Endothelial cell of umbilical vein (primary cell): ENCODE measurements at regions not wholly inside any gene's neighbourhood (a gene's known extent, or its start where the extent isn't known, plus 50 kb on each side); places are given as distances from the start of the nearest gene placed in this dataset.

Experiments used
- BruUV-seq: library from RNA; stranded (reverse); fragments of 400-500 nt; replicated peaks from 2 replicates; lab custom pipeline; 2021; lab: Mats Ljungman, UMichigan
- CTCF ChIA-PET: fragments of 300-600, 350-600 bp; sonication (Branson Sonifier 250); formaldehyde crosslinking; loops from one replicate; lab custom pipeline; 2021; ENCODE audit warnings: antibody characterized with exemption, inconsistent platforms; lab: Charles Lee
- POLR2A ChIA-PET: fragments of 300-600, 350-600 bp; sonication (Branson Sonifier 250); formaldehyde crosslinking; loops from one replicate; lab custom pipeline; 2021; ENCODE audit warnings: antibody characterized with exemption, inconsistent platforms; lab: Charles Lee
- DNase-seq: peaks from one replicate; pipeline ENCODE4 v3.0.0-alpha.2; 2011; ENCODE audit warnings: low read depth, low spot score
- FAIRE-seq: peaks from 2 replicates; lab custom pipeline; 2011; peaks lifted over from hg19 to GRCh38; lab: Jason Lieb, UNC
- H2AFZ ChIP-seq: 2 replicates; pipeline ENCODE4 v1.6.0; 2012; ENCODE audit warnings: low read depth, low read length, control low read depth, inconsistent platforms
- H3K27ac ChIP-seq: 2 replicates; pipeline ENCODE4 v1.5.1; 2011; ENCODE audit warnings: low read depth, mild to moderate bottlenecking, control low read depth, low read length, moderate library complexity; ENCODE audit not compliant: insufficient read depth
- H3K27me3 ChIP-seq, 2 experiments: 2 replicates each; pipeline versions ENCODE4 v1.6.0 to v1.6.1; 2011; ENCODE audit warnings: low read length in 2 of 2, mixed read lengths in 1 of 2; ENCODE audit not compliant: control insufficient read depth in 2 of 2, insufficient read depth in 2 of 2
- H3K36me3 ChIP-seq, 2 experiments: 2 replicates in 1 of 2; 3 replicates in 1 of 2; pipeline ENCODE4 v1.5.1; 2011; ENCODE audit warnings: low read length in 2 of 2, mild to moderate bottlenecking in 1 of 2, moderate library complexity in 1 of 2; ENCODE audit not compliant: control insufficient read depth in 2 of 2, insufficient read depth in 2 of 2; ENCODE audit errors: extremely low read depth in 1 of 2
- H3K4me1 ChIP-seq: 3 replicates; pipeline ENCODE4 v1.5.1; 2011; ENCODE audit warnings: mild to moderate bottlenecking, low read length; ENCODE audit not compliant: control insufficient read depth, insufficient read depth; ENCODE audit errors: extremely low read depth
- H3K4me2 ChIP-seq: 2 replicates; pipeline ENCODE4 v1.6.1; 2011; ENCODE audit warnings: low read length, control low read depth, mixed read lengths; ENCODE audit not compliant: insufficient read depth
- H3K4me3 ChIP-seq, 3 experiments: fragments of 200-600 bp in 1 of 3; sonication (generic), shearing (Covaris generic) in 1 of 3; replicated peaks in 1 of 3; 2 replicates each; pipeline ENCODE4 v1.5.1; 2011 to 2016; ENCODE audit warnings: control low read depth in 3 of 3, low read length in 3 of 3, mild to moderate bottlenecking in 2 of 3, inconsistent platforms in 1 of 3, low read depth in 1 of 3, moderate library complexity in 1 of 3; ENCODE audit not compliant: insufficient read depth in 1 of 3
- H3K79me2 ChIP-seq: 2 replicates; pipeline ENCODE4 v1.6.0; 2012; ENCODE audit warnings: low read length, inconsistent platforms; ENCODE audit not compliant: control insufficient read depth, insufficient read depth
- H3K9ac ChIP-seq: replicated peaks from 2 replicates; pipeline ENCODE3; 2011; ENCODE audit warnings: low read length, control low read depth; ENCODE audit not compliant: insufficient read depth; ENCODE audit errors: extremely low read depth
- H3K9me1 ChIP-seq: replicated peaks from 3 replicates; pipeline ENCODE4 v1.6.0; 2011; ENCODE audit warnings: mild to moderate bottlenecking, low read length; ENCODE audit not compliant: control insufficient read depth, insufficient read depth; ENCODE audit errors: extremely low read depth
- H3K9me3 ChIP-seq: replicated peaks from 2 replicates; pipeline ENCODE4 v1.5.1; 2012; ENCODE audit warnings: low read length, inconsistent platforms; ENCODE audit not compliant: control insufficient read depth, insufficient read depth
- H4K20me1 ChIP-seq: replicated peaks from 2 replicates; pipeline ENCODE3; 2011; ENCODE audit warnings: mild to moderate bottlenecking, low read length; ENCODE audit not compliant: control insufficient read depth, insufficient read depth; ENCODE audit errors: extremely low read depth
- CTCF ChIP-seq, 2 donors: IDR thresholded peaks; 1 replicate in 1 of 2; 2 replicates in 1 of 2; pipeline ENCODE4 v1.5.1; 2011; ENCODE audit warnings: low read length in 2 of 2, mild to moderate bottlenecking in 2 of 2, moderate library complexity in 2 of 2, control low read depth in 1 of 2, inconsistent platforms in 1 of 2, low read depth in 1 of 2; ENCODE audit not compliant: insufficient read depth in 1 of 2; ENCODE audit errors: extremely low read depth in 1 of 2
- EZH2 ChIP-seq: IDR thresholded peaks from 2 replicates; pipeline ENCODE4 v1.6.1; 2012; ENCODE audit warnings: borderline replicate concordance, low read depth, mild to moderate bottlenecking, moderate library complexity, low read length, inconsistent platforms; ENCODE audit not compliant: severe bottlenecking
- FOS ChIP-seq: IDR thresholded peaks from 2 replicates; pipeline ENCODE4 v1.6.1; 2011; ENCODE audit warnings: mild to moderate bottlenecking, low read length, moderate library complexity, borderline replicate concordance; ENCODE audit not compliant: insufficient read depth
- GATA2 ChIP-seq: IDR thresholded peaks from 2 replicates; pipeline ENCODE4 v1.7.0; 2011; ENCODE audit warnings: low read depth, mild to moderate bottlenecking, moderate library complexity, mixed read lengths, low read length; ENCODE audit not compliant: insufficient read length, insufficient read depth
- JUN ChIP-seq: IDR thresholded peaks from 2 replicates; pipeline ENCODE4 v1.6.1; 2011; ENCODE audit warnings: borderline replicate concordance, low read depth; ENCODE audit not compliant: insufficient read length, insufficient read depth
- MAX ChIP-seq: IDR thresholded peaks from 2 replicates; pipeline ENCODE4 v1.6.1; 2011; ENCODE audit not compliant: insufficient read depth, insufficient read length
- MYC ChIP-seq: IDR thresholded peaks from one replicate; pipeline ENCODE4 v1.6.1; 2011; ENCODE audit warnings: mild to moderate bottlenecking, low read depth, low read length
- POLR2A ChIP-seq: IDR thresholded peaks from 2 replicates; pipeline ENCODE4 v1.6.1; 2012; ENCODE audit warnings: low read depth, mild to moderate bottlenecking, control low read depth, low read length
- POLR2AphosphoS5 ChIP-seq: IDR thresholded peaks from 2 replicates; pipeline ENCODE4 v1.6.1; 2012; ENCODE audit warnings: low read depth, mild to moderate bottlenecking, control low read depth, low read length, moderate library complexity; ENCODE audit not compliant: insufficient read depth
- dilution Hi-C: fragments of 300-500 bp; cut with MboI; formaldehyde crosslinking; loops from one replicate; pipeline ENCODE4 v1.15.0; 2019; ENCODE audit warnings: low sequenced_read_pairs; ENCODE audit not compliant: extremely low pct_ligation_motif_present
- intact Hi-C: fragments of 100-400 bp; cut with micrococcal nuclease; formaldehyde crosslinking; loops from one replicate; pipeline ENCODE4 v1.10.0; 2022

- CTCF ChIA-PET, result interaction anchor here (3.5 kb wide), 1 partner anchor 11 kb away, joined by 15 read pairs; no protein-coding TSS in a partner anchor
- H3K27me3 ChIP-seq, result no peaks in the 10 kb centered on the region
- H4K20me1 ChIP-seq, result no peaks in the 10 kb centered on the region
- no peaks in the 10 kb centered on the region for H3K79me2 ChIP-seq
- no peak overlapping the region for H3K27ac ChIP-seq
- TF ChIP-seq EZH2 (no peak), JUN (no peak), POLR2AphosphoS5 (no peak), MAX (no peak), FOS (no peak), CTCF (IDR thresholded peaks at IDR 0.05; ENCODE audit: extremely low read depth in 1 of 2, insufficient read depth in 1 of 2, low read depth in 1 of 2, low read length in 2 of 2) (no peak), GATA2 (no peak), POLR2A (no peak), MYC (no peak)
- POLR2A ChIA-PET, result no interaction called here
- no peak overlapping the region for H3K4me3 ChIP-seq
- FAIRE-seq (no peak), DNase-seq (no peak)
- no peak overlapping the region for H3K9ac ChIP-seq
- no TSS peak for BruUV-seq
- no peak overlapping the region for H2AFZ ChIP-seq
- no peaks in the 10 kb centered on the region for H3K4me1 ChIP-seq
- intact Hi-C loops, result no loop called here
- no peaks in the 10 kb centered on the region for H3K9me1 ChIP-seq
- dilution Hi-C loops, result no loop called here
- no peaks in the 10 kb centered on the region for H3K36me3 ChIP-seq
- no peak overlapping the region for H3K4me2 ChIP-seq
- H3K9me3 ChIP-seq, result no peaks in the 10 kb centered on the region
Measured at GRCh38 chr12:14175206-14175605, 190.3 kb upstream of the ATF7IP start.
